HepG2 (cell line): ENCODE measurements at regions not wholly inside any gene's neighbourhood (a gene's known extent, or its start where the extent isn't known, plus 50 kb on each side); places are given as distances from the start of the nearest gene placed in this dataset.

Experiments
- E2F5 ChIP-seq: sonication (generic); formaldehyde crosslinking; conservative IDR thresholded peaks from 2 replicates; pipeline ENCODE4 v1.4.0; 2020; ENCODE audit warnings: missing genetic modification reagents
- EP300 ChIP-seq, 3 experiments: sonication (generic) in 1 of 3; formaldehyde crosslinking in 1 of 3; IDR thresholded peaks; 2 replicates each; pipeline versions ENCODE4 v1.5.1 to v1.6.1; 2011 to 2020; ENCODE audit warnings: low read depth in 2 of 3, low read length in 2 of 3, borderline replicate concordance in 1 of 3, improper control_type of control experiment in 1 of 3, mild to moderate bottlenecking in 1 of 3, missing genetic modification reagents in 1 of 3, moderate library complexity in 1 of 3
- JUN ChIP-seq: sonication (generic); formaldehyde crosslinking; IDR thresholded peaks from 2 replicates; pipeline ENCODE4 v1.4.0; 2020; ENCODE audit warnings: mild to moderate bottlenecking, missing genetic modification reagents
- SRF ChIP-seq: IDR thresholded peaks from 2 replicates; pipeline ENCODE4 v1.6.1; 2011; ENCODE audit warnings: mild to moderate bottlenecking, low read depth, low read length, moderate library complexity
- ZBTB33 ChIP-seq: sonication (generic); formaldehyde crosslinking; IDR thresholded peaks from 2 replicates; pipeline ENCODE4 v1.4.0; 2020; ENCODE audit warnings: missing genetic modification reagents
- ZNF280B ChIP-seq: sonication (generic); formaldehyde crosslinking; IDR thresholded peaks from 2 replicates; pipeline ENCODE4 v1.5.0; 2020; ENCODE audit warnings: missing genetic modification reagents, mild to moderate bottlenecking, borderline replicate concordance
- ZNF614 ChIP-seq: IDR thresholded peaks from 2 replicates; pipeline ENCODE4 v1.6.1; 2018; ENCODE audit warnings: missing biosample characterization, missing genetic modification reagents, inconsistent platforms, borderline replicate concordance
- ZNF850 ChIP-seq: sonication (generic); formaldehyde crosslinking; conservative IDR thresholded peaks from 2 replicates; pipeline ENCODE4 v1.9.0; 2021; ENCODE audit warnings: mild to moderate bottlenecking, missing genetic modification reagents

GRCh38 chrX:39019056-39019455 lies 217.8 kb downstream of the MID1IP1 start:
- TF ChIP-seq EP300 (IDR thresholded peaks at IDR 0.05; ENCODE audit: low read depth in 2 of 2, low read length in 2 of 2) (no peak), EP300 (CRISPR knock-in tag; IDR thresholded peaks at IDR 0.05; ENCODE audit: borderline replicate concordance) (no peak), SRF (no peak), ZNF280B (CRISPR knock-in tag) (no peak), JUN (no peak), ZBTB33 (CRISPR knock-in tag) (no peak), ZNF614 (no peak), E2F5 (CRISPR knock-in tag) (no peak), ZNF850 (CRISPR knock-in tag) (no peak)
